ENCODE measurements at regions not wholly inside any gene's neighbourhood (a gene's known extent, or its start where the extent isn't known, plus 50 kb on each side); places are given as distances from the start of the nearest gene placed in this dataset.
"Not testable (repeated sequence)": the region's sequence is repeated elsewhere in the genome, so short reads cannot be mapped to it uniquely, and the experiment has no call there.

GRCh38 chr2:195434346-195434745 lies 222.7 kb upstream of the SLC39A10 start:
- no peak for TF ChIP-seq CTCF (conservative IDR thresholded peaks at IDR 0.05; ENCODE audit: low read length)
- no peak overlapping the region for H3K4me3 ChIP-seq (ENCODE audit: low read length)
- no peak for DNase-seq (ENCODE audit: low read depth)

- not testable (repeated sequence) for H3K4me3 ChIP-seq (ENCODE audit: low read length); DNase-seq (ENCODE audit: low read depth)
Measured at GRCh38 chr2:195433729-195434128, 223.3 kb upstream of the SLC39A10 start.

GRCh38 chr2:195428673-195429072 lies 228.4 kb upstream of the SLC39A10 start:
- TF ChIP-seq CTCF (conservative IDR thresholded peaks at IDR 0.05; ENCODE audit: low read length), result no peak
- DNase-seq (ENCODE audit: low read depth), result no peak
- H3K4me3 ChIP-seq (ENCODE audit: low read length), result no peak overlapping the region

- no peak overlapping the region for H3K4me3 ChIP-seq (ENCODE audit: low read length)
- TF ChIP-seq CTCF (conservative IDR thresholded peaks at IDR 0.05; ENCODE audit: low read length), result no peak
- no peak for DNase-seq (ENCODE audit: low read depth)
Measured at GRCh38 chr2:195425328-195425727, 231.7 kb upstream of the SLC39A10 start.

- no peak for DNase-seq (ENCODE audit: low read depth)
- TF ChIP-seq CTCF (conservative IDR thresholded peaks at IDR 0.05; ENCODE audit: low read length), result no peak
- H3K4me3 ChIP-seq (ENCODE audit: low read length), result no peak overlapping the region
Measured at GRCh38 chr2:195419033-195419432, 238.0 kb upstream of the SLC39A10 start.

- TF ChIP-seq CTCF (conservative IDR thresholded peaks at IDR 0.05; ENCODE audit: low read length), result no peak
- H3K4me3 ChIP-seq (ENCODE audit: low read length), result no peak overlapping the region
- no peak for DNase-seq (ENCODE audit: low read depth)
Measured at GRCh38 chr2:195414537-195415100, 242.4 kb upstream of the SLC39A10 start.

GRCh38 chr2:195413944-195414343 lies 243.1 kb upstream of the SLC39A10 start:
- no peak for DNase-seq (ENCODE audit: low read depth)
- TF ChIP-seq CTCF (conservative IDR thresholded peaks at IDR 0.05; ENCODE audit: low read length), result no peak
- no peak overlapping the region for H3K4me3 ChIP-seq (ENCODE audit: low read length)

GRCh38 chr2:195413422-195413821 lies 243.6 kb upstream of the SLC39A10 start:
- DNase-seq (ENCODE audit: low read depth), result no peak
- no peak overlapping the region for H3K4me3 ChIP-seq (ENCODE audit: low read length)
- TF ChIP-seq CTCF (conservative IDR thresholded peaks at IDR 0.05; ENCODE audit: low read length), result no peak
